Dedifferentiated amniotic fluid mesenchymal stem cell (primary cell): ENCODE measurements at regions not wholly inside any gene's neighbourhood (a gene's known extent, or its start where the extent isn't known, plus 50 kb on each side); places are given as distances from the start of the nearest gene placed in this dataset.

Source experiments
- DNase-seq: peaks from one replicate; pipeline ENCODE4 v3.0.0-alpha.2; 2016; ENCODE audit errors: extremely low spot score

DNA sequence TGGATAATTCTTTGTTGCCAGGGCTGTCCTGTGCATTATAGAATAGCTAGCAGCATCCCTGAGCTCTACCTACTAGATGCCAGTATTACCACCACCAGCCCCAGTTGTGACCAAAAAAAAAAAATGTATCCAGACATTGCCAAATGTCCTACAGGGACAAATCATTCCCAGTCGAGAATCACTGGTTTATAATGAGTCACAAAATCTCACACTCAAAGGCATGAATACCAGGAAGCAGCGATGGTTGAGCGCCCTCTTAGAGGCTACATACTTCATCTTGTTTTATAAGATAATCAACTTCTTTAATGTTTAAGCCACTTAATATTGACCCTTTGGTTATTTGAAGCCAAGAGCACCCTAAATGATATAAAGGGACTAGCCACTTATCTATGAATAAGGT, 297.3 kb downstream of the DHX15 start:
- no peak for DNase-seq

GRCh38 chr4:24285759-24286158, 298.6 kb downstream of the DHX15 start:
- DNase-seq = no peak

- no peak for DNase-seq
Measured at GRCh38 chr4:24282446-24282845, 301.9 kb downstream of the DHX15 start.

DNA sequence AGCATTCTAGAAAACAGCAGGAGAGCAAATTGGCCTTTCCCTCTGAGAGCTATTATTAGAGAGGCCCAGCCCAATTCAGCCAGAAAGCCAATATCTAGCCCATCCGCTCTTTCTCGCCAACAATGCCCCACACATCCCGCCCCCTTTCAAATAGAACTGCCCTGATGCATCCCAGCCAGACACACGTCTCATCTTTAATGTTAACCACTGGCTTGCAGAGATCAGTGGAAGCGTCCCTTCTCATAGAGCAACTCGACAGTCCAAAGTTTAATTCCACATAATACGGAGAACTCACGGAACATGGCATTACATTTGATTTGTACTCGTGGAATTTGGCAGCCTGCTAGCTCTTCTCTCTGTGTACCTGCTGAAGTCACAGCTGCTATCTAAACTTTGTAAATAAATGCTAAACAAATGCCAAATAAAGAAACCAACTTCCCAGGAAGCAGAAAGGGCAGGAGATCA, 304.4 kb downstream of the DHX15 start:
- no peak for DNase-seq

DNA sequence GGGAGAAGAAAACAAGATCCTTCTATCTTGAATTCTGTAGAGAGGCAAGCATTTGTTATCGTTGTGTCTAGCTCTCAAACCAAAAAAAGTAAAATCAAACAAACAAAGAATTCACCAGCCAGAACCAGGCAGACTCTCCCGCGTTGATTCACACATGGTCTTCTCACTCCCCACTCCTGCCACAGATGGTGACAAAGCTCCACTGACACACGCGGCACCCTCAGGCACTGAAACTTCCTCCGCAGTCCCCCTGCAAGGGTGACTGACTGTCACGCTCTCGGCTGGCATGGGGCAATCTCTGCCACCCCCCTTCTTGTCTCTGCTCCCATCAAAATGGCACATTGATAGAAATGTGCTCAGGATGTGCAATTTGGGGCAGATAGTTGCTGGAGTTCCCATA, 304.9 kb downstream of the DHX15 start:
- no peak for DNase-seq

DNA sequence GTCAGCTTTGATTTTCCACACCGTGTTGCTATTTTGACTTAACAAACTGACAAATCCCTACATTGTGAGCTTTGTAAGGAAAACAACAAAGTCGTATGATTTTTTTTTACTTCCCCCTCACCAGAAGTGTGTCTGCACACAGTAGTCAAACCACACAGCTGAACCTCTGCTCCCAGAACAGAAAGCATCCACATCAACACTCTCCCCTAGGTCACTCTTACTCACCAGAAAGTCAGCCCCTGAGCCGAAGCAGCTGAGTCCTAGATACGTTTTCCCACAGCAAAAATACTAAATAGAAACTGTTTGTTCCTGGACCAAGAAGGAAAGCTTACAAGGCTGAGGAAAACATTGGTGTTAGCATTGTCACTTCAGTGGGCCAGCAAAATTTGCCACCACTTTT, 305.7 kb downstream of the DHX15 start:
- DNase-seq = no peak

- no peak for DNase-seq
Measured at GRCh38 chr4:24274381-24274941, 309.9 kb downstream of the DHX15 start.

DNA sequence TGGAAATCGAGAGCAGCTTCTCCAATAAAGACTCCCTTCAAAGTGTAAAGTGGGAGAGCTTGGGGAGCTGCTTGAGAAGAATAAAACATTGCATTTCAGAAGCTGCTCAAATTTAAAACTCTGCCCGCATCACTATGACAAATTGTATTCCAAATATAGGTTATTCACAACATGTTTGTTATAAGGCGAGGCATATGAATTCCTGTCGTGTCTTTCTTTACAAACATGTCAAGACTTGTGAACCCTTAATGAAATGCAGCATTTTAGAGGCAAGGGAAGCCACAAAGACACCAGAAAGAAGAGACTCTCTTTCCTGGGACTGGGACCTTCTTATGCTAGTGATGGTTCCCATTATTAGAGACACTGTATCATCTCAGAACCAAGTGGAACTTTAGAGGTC, 311.2 kb downstream of the DHX15 start:
- no peak for DNase-seq

- no peak for DNase-seq
Measured at GRCh38 chr4:24266951-24267722, 317.2 kb downstream of the DHX15 start.

- DNase-seq = no peak
Measured at GRCh38 chr4:24265989-24266388, 318.4 kb downstream of the DHX15 start.

GRCh38 chr4:24262616-24263015, 321.7 kb downstream of the DHX15 start:
- no peak for DNase-seq

DNA sequence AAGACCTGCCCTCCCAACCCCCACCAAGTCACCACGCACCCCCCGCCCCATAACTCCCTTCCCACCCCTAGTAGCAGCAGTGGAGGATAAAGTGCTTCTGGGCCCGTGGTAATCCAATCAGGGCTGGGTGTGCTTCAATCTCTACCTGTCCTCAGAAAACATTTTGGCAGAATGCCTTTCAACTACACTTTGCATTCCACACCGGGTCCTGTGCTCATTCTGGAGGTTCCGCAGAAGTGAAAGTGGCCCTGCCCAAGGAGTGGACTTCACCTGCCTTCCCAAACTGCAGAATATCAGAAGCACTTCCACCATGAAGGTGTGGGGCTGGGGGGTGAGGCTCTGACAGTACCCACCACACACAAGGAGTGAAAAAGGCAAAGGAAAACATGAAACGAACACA, 322.3 kb downstream of the DHX15 start:
- no peak for DNase-seq

DNA sequence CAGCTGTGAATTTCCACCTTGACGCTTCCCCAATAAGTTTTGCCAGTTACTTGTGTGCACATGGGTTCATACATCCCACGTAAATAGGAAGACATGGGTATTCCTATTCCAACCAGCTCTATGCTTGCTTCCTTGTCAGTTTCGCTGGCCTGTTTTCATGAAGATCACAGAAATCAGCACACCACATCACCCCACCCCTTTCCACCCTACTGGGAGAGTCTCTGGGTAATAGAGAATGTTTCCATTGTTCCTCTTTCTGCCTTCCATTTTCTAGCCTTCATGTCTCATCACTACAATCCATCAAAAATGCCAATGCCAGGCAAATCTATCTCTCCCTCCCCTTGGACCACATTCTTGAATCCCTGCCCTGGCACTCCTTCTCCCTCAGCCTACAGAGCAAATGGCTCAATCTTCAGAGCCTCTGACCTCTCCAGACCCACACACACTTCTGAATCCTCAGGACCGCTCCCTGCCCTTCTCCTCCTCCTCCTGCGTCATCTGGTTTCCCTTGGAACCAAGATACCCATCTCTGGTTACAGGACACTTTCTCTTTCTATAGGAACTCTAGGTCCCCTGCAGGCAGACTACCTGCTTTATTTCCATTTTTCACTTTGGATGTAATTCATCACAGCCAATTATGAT, 323.3 kb downstream of the DHX15 start:
- DNase-seq = no peak

GRCh38 chr4:24260133-24260715, 324.1 kb downstream of the DHX15 start:
- DNase-seq = no peak

- DNase-seq = no peak
Measured at GRCh38 chr4:24256547-24256946, 327.8 kb downstream of the DHX15 start.

GRCh38 chr4:24256066-24256465, 328.3 kb downstream of the DHX15 start:
- no peak for DNase-seq

GRCh38 chr4:24252121-24252520, 332.2 kb downstream of the DHX15 start:
- DNase-seq = no peak

DNA sequence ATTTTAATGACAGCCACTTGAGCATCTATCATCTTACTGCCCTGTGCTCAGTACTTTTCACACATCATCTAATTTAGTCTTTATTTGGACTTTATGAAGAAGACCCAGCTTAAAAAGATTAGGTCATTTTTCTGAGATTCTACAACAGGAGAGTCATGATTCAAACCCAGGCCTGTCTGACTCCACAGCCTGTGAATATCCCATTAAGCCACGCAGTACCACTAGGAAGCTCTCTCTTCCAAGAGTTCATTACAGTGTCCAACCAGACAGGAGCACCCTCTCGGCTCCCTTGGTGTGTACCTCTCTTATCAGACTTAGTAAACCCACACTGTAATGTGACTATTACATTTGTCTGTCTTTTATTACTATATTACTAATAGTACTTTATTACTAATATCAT, 332.8 kb downstream of the DHX15 start:
- no peak for DNase-seq

- DNase-seq = no peak
Measured at GRCh38 chr4:24249972-24250371, 334.4 kb downstream of the DHX15 start.

DNA sequence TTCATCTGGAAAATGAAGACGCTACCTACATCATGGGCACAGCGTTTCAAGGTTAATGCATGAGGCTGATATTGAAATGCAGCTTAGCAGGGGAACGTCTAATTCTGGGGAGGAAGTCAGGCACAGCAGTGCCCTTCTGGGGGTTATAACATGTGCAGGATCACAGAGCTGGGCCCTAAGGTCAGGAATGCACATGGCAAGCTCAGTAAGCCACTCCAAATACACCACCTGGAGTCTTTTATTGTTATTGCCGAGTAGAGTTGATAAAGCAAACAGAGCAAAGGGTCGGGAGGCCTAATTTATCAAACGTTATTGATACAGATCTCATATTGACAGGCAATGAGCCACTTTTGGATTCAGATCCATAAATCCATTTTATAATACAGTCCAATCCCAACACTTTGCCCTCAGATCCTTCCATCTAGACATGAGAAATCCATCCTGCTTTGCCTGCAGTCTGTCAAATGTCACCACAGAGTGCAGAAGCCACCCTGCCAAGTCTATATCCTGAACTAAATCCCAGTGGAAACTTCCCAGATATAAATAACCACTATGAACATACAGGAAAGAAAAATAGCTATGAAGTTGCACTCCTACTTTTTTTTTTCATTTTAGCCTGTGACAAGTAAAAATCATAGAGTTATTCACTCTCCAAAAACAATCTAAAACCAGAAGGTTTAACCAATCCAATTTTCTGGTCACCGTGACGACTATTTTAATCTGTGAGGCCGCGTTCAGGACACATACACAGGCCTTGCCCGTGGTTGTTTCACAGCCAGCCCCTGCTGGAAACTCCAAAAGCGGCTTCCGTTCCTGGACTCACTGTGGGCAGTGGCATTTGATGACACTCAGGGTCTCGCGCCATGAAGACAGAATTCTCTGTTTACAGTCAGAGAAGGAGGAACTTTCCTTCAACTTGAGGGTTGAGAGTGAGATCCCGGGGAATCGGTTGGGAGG, 335.4 kb downstream of the DHX15 start:
- DNase-seq = no peak

- DNase-seq = no peak
Measured at GRCh38 chr4:24245491-24245820, 338.9 kb downstream of the DHX15 start.
